Choroid plexus epithelial cell (primary cell): ENCODE measurements at regions not wholly inside any gene's neighbourhood (a gene's known extent, or its start where the extent isn't known, plus 50 kb on each side); places are given as distances from the start of the nearest gene placed in this dataset.

Experiments used
- DNase-seq: peaks from one replicate; pipeline ENCODE4 v3.0.0-alpha.2; 2010; ENCODE audit warnings: low read depth
- H3K4me3 ChIP-seq: 2 replicates; pipeline ENCODE4 v1.5.1; 2011; ENCODE audit warnings: low read depth, mild to moderate bottlenecking, control low read depth, low read length, moderate library complexity
- CTCF ChIP-seq: conservative IDR thresholded peaks from 2 replicates; pipeline ENCODE4 v1.5.1; 2011; ENCODE audit warnings: low read depth, mild to moderate bottlenecking, control low read depth, inconsistent platforms, low read length, moderate library complexity

DNA sequence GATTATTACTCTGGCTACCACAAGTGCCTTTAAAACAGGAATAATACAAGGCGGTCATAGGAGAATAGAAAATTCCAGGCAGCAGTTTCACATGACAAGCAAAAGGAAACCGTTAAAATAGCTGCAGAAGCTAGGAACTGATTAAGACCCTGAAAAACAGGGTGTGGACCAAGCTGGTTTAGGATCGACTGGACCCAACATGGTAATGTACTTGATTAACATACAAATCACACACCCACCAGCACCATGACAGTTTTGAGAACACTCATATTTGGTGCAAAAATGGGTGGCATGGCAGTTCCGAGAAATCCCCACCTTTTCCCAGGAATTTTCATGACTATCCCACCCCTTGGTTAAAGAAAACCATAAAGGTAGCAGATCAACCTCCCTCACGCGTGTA lies 51.9 kb upstream of the TMEM163 start:
- H3K4me3 ChIP-seq = no peak overlapping the region
- no peak for TF ChIP-seq CTCF
- DNase-seq = no peak

DNA sequence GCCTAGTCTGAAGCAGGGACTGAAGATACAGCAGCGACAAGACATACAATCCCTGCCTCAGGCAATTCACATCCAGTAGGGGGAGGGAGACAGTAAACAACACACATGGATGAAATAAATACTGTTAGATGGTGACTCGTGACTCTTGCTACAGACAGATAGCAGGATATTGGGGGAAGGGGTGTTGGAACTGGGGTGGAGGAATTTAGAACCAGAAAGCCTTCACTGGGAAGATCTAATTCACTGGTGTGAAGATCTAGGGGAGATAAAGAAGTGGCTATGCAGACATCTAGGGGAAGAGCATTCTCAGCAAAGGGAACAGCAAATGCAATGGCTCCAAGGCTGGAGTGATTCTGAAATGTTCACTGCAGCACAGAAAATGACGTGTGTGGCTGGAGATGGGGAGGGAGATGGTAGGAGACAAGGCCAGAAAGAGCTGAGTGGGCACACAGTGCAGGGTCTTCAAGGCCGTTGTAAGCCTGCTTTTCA lies 52.6 kb upstream of the TMEM163 start:
- H3K4me3 ChIP-seq = no peak overlapping the region
- no peak for DNase-seq
- no peak for TF ChIP-seq CTCF

DNA sequence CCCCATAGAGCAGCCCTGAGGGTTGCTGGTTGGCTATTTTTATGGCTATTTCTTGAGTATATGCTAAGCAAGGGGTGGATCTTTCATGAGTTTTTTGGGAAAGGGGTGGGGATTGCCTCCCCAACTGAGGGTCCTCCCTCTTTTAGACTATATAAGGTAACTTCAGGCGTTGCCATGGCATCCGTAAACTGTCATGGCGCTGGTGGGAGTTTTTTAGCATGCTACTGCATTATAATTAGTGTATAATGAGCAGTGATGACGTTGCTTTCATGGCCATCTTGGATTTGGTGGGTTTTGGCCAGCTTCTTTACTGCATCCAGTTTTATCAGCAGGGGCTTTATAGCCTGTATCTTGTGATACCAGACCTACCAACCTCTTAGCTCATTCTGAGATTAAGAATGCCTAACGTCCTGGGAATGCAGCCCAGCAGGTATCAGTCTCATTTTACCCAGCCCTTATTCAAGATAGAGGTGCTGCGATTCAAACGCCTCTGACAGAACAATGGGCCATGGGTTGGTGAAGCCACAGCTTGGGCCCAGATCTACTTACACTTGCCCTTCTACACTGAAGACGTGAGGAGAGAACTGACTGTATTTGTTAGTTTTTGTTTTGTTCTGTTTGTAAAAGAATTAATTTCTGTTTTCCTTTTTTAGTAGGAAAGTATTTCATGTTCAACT lies 53.8 kb upstream of the TMEM163 start:
- no peak for TF ChIP-seq CTCF

GRCh38 chr2:134773335-134773734 lies 54.5 kb upstream of the TMEM163 start:
- TF ChIP-seq CTCF = no peak
- no peak for DNase-seq
- H3K4me3 ChIP-seq = no peak overlapping the region

More for the DNA sequence above, 53.8 kb upstream of the TMEM163 start:
- no peak overlapping the region for H3K4me3 ChIP-seq
- DNase-seq = no peak

DNA sequence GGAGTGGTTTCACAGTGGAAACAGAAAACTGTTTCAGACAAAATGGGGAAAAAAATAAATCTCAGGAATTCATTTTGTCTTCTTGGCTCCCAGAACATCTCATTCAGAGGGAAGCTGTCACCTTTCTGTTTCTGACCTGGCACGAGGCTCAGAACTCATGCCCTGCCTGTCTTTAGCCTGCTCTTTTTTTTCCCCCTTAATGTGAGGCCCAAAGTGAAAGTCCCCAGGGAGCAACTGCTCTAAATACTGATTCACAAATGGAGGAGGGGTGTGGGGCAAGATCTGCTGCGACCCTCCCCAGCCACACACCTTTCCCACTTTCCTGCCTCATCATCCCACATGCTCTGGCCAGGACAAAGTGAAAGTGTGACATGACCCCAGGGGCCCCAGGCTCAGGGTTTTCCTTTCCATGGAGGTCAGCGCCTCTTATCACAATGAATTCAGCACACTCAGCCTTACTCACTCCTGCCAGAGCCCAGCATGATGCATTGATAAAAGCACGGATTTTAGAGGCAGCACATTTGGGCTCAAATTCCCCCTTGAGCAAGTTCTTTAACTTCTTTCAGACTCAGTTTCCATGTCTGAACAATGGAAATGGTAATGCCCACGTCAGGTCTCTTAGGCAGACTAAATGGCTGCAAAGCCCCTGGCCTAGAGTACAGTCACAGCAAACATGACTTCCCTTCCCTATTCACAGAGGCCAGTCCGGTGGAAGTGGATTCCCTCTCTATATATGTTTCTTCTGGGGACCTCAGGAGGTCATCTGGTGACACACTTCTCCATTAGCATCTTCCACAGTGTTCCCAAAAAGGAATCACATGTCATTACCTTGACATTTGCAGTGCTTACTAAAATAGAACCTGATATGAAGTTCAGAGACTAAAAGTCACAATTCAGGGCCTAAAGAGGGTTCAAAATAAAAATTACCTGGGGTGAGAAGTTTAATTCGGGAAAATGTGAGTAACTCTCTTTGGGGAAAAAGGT lies 55.3 kb upstream of the TMEM163 start:
- no peak for DNase-seq
- no peak for TF ChIP-seq CTCF
- H3K4me3 ChIP-seq = no peak overlapping the region

- no peak for DNase-seq
These were observed 56.2 kb upstream of the TMEM163 start for GRCh38 chr2:134774786-134775641.

More at GRCh38 chr2:134774786-134775641, 56.2 kb upstream of the TMEM163 start:
- no peak overlapping the region for H3K4me3 ChIP-seq
- no peak for TF ChIP-seq CTCF
